Vagina (tissue), 2 donors: ENCODE measurements at regions not wholly inside any gene's neighbourhood (a gene's known extent, or its start where the extent isn't known, plus 50 kb on each side); places are given as distances from the start of the nearest gene placed in this dataset.
A peak's percentile ranks its signal among the peaks of the same experiment; 100 is the strongest.

ENCODE experiments used
- DNase-seq, 2 donors: peaks; one replicate each; pipeline ENCODE4 v3.0.0-alpha.2; 2017; ENCODE audit errors: extremely low spot score in 2 of 2
- H3K27ac ChIP-seq: fragments of 200-600 bp; sonication (generic); one replicate; pipeline ENCODE4 v1.5.1; 2019
- H3K27me3 ChIP-seq: fragments of 200-600 bp; sonication (generic); one replicate; pipeline ENCODE4 v1.5.1; 2019
- H3K36me3 ChIP-seq, 2 donors: fragments of 200-600 bp; sonication (generic); one replicate each; pipeline ENCODE4 v1.5.1; 2017 to 2019
- H3K4me1 ChIP-seq: fragments of 200-600 bp; sonication (generic); one replicate; pipeline ENCODE4 v1.5.1; 2019
- H3K4me3 ChIP-seq, 2 donors: fragments of 200-600 bp; sonication (generic); 1 replicate in 1 of 2; 2 replicates in 1 of 2; pipeline ENCODE4 v1.5.1; 2016 to 2019
- H3K9me3 ChIP-seq: fragments of 200-600 bp; sonication (generic); one replicate; pipeline ENCODE4 v1.5.1; 2019
- POLR2A ChIP-seq, 2 donors: fragments of 450-650 bp; IDR thresholded peaks; one replicate each; pipeline ENCODE4 v1.6.1; 2017; ENCODE audit warnings: antibody characterized with exemption in 2 of 2, mild to moderate bottlenecking in 2 of 2, moderate library complexity in 2 of 2
- POLR2AphosphoS5 ChIP-seq, 2 donors: sonication (generic); formaldehyde crosslinking; IDR thresholded peaks; one replicate each; pipeline ENCODE4 v1.9.0; 2017; ENCODE audit warnings: antibody characterized with exemption in 2 of 2, mild to moderate bottlenecking in 2 of 2, low read depth in 1 of 2; ENCODE audit not compliant: insufficient read depth in 1 of 2
- intact Hi-C: fragments of 100-400 bp; cut with DNase I; formaldehyde crosslinking; loops from one replicate; pipeline ENCODE4 v1.15.1; 2023
- TF ChIP-seq, protein P1 (sequence below), 3 experiments: fragments of 450-650 bp in 2 of 3; fragments of 200-600 bp in 1 of 3; sonication (generic) in 1 of 3; IDR thresholded peaks; one replicate each; pipeline ENCODE4 v1.5.1; 2017 to 2019; ENCODE audit warnings: antibody characterized with exemption in 3 of 3, mild to moderate bottlenecking in 2 of 3, moderate library complexity in 2 of 3

- no peak overlapping the region for H3K4me3 ChIP-seq
- TF ChIP-seq POLR2A (IDR thresholded peaks at IDR 0.05) (no peak), POLR2AphosphoS5 (IDR thresholded peaks at IDR 0.05; ENCODE audit: insufficient read depth in 1 of 2, low read depth in 1 of 2) (no peak)
- TF ChIP-seq, protein P1, sequence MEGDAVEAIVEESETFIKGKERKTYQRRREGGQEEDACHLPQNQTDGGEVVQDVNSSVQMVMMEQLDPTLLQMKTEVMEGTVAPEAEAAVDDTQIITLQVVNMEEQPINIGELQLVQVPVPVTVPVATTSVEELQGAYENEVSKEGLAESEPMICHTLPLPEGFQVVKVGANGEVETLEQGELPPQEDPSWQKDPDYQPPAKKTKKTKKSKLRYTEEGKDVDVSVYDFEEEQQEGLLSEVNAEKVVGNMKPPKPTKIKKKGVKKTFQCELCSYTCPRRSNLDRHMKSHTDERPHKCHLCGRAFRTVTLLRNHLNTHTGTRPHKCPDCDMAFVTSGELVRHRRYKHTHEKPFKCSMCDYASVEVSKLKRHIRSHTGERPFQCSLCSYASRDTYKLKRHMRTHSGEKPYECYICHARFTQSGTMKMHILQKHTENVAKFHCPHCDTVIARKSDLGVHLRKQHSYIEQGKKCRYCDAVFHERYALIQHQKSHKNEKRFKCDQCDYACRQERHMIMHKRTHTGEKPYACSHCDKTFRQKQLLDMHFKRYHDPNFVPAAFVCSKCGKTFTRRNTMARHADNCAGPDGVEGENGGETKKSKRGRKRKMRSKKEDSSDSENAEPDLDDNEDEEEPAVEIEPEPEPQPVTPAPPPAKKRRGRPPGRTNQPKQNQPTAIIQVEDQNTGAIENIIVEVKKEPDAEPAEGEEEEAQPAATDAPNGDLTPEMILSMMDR (IDR thresholded peaks at IDR 0.05), result no peak
- H3K27ac ChIP-seq, result no peak overlapping the region
- intact Hi-C loops, result no loop called here
- no peaks in the 10 kb centered on the region for H3K9me3 ChIP-seq
- H3K4me1 ChIP-seq, result no peaks in the 10 kb centered on the region
- DNase-seq, result no peak
- no peaks in the 10 kb centered on the region for H3K27me3 ChIP-seq
- no peaks in the 10 kb centered on the region for H3K36me3 ChIP-seq
Observed at GRCh38 chr4:177033135-177033534, 240.4 kb upstream of the VEGFC start.

- no peak for DNase-seq
- Histone ChIP-seq H3K36me3 (no peaks in the 10 kb centered on the region), H3K4me1 (no peaks in the 10 kb centered on the region), H3K9me3 (no peaks in the 10 kb centered on the region), H3K27me3 (no peaks in the 10 kb centered on the region), H3K27ac (no peak overlapping the region), H3K4me3 (no peak overlapping the region)
- TF ChIP-seq, protein P1 (IDR thresholded peaks at IDR 0.05), result no peak
- TF ChIP-seq POLR2A (IDR thresholded peaks at IDR 0.05) (no peak), POLR2AphosphoS5 (IDR thresholded peaks at IDR 0.05; ENCODE audit: insufficient read depth in 1 of 2, low read depth in 1 of 2) (no peak)
- intact Hi-C loops, result no loop called here
Observed at GRCh38 chr4:177033632-177034031, 240.9 kb upstream of the VEGFC start.

- no peaks in the 10 kb centered on the region for H3K27me3 ChIP-seq
- H3K4me3 ChIP-seq, result no peak overlapping the region
- no peaks in the 10 kb centered on the region for H3K9me3 ChIP-seq
- H3K4me1 ChIP-seq, result no peaks in the 10 kb centered on the region
- TF ChIP-seq POLR2AphosphoS5 (IDR thresholded peaks at IDR 0.05; ENCODE audit: insufficient read depth in 1 of 2, low read depth in 1 of 2) (no peak), POLR2A (IDR thresholded peaks at IDR 0.05) (no peak)
- TF ChIP-seq, protein P1 (IDR thresholded peaks at IDR 0.05), result no peak
- H3K36me3 ChIP-seq, result no peaks in the 10 kb centered on the region
- no peak overlapping the region for H3K27ac ChIP-seq
- intact Hi-C loops, result loop anchor here (10.0 kb wide), 2 partner anchors 477 to 667 kb away; no protein-coding TSS in a partner anchor
- no peak for DNase-seq
Observed at GRCh38 chr4:177041356-177041755, 248.6 kb upstream of the VEGFC start.

DNA sequence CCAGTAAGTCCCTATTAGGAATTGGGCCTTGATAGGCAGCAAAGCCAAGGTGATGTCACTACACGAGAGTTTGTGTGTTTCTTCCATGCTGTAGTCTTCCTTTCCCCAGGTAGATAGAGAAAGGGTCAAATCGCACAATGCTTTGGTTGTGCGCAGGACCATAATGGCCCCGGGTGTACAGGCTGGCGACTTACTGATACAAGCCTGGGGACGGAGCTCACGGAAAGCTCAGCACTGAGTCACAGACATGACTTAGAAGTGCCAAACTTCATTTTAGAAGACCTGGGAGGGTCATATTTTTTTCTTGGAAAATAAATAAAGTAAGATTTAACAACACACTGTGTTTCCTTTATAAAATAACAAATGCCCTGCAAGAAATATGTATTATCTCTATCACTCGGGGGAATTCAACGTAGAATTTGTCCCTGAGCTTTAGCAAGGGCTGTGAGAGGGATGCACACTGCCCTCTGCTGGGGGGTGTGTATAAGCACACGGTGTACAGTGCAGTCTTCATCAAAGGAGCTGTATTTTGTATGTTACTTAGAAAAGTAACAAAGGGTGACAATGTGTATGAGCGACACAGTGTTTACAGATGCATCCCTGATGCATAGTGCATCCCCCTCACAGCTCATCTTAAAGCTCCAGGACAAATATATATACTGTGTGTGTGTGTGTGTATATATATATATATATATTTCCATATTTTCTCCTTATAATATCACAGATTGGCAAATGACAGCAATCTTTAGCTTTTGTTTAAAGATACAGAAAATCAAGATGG lies 254.5 kb upstream of the VEGFC start:
- no peaks in the 10 kb centered on the region for H3K27me3 ChIP-seq
- H3K9me3 ChIP-seq, result no peaks in the 10 kb centered on the region
- H3K4me3 ChIP-seq, result no peak overlapping the region
- no peaks in the 10 kb centered on the region for H3K36me3 ChIP-seq
- H3K27ac ChIP-seq, result no peak overlapping the region
- intact Hi-C loops, result loop anchor here (10.0 kb wide), 2 partner anchors 482 to 672 kb away; no protein-coding TSS in a partner anchor
- H3K4me1 ChIP-seq, result no peaks in the 10 kb centered on the region
- no peak for DNase-seq
- TF ChIP-seq POLR2A (IDR thresholded peaks at IDR 0.05), result no peak
- TF ChIP-seq, protein P1 (IDR thresholded peaks at IDR 0.05), result peak; percentile 22 to 62 (median 51)
- no peak for TF ChIP-seq POLR2AphosphoS5 (IDR thresholded peaks at IDR 0.05; ENCODE audit: insufficient read depth in 1 of 2, low read depth in 1 of 2)

GRCh38 chr4:177047851-177048174 lies 255.1 kb upstream of the VEGFC start:
- intact Hi-C loops, result loop anchor here (10.0 kb wide), 2 partner anchors 483 to 673 kb away; no protein-coding TSS in a partner anchor
- no peaks in the 10 kb centered on the region for H3K27me3 ChIP-seq
- TF ChIP-seq POLR2A (IDR thresholded peaks at IDR 0.05) (no peak), POLR2AphosphoS5 (IDR thresholded peaks at IDR 0.05; ENCODE audit: insufficient read depth in 1 of 2, low read depth in 1 of 2) (no peak)
- TF ChIP-seq, protein P1 (IDR thresholded peaks at IDR 0.05), result no peak
- no peak overlapping the region for H3K27ac ChIP-seq
- no peaks in the 10 kb centered on the region for H3K4me1 ChIP-seq
- H3K9me3 ChIP-seq, result no peaks in the 10 kb centered on the region
- no peak overlapping the region for H3K4me3 ChIP-seq
- no peaks in the 10 kb centered on the region for H3K36me3 ChIP-seq
- no peak for DNase-seq
